Pons (tissue), 1 donor: ENCODE measurements at regions not wholly inside any gene's neighbourhood (a gene's known extent, or its start where the extent isn't known, plus 50 kb on each side); places are given as distances from the start of the nearest gene placed in this dataset.
"Not testable (repeated sequence)": the region's sequence is repeated elsewhere in the genome, so short reads cannot be mapped to it uniquely, and the experiment has no call there.

ENCODE experiments used
- DNase-seq: peaks from one replicate; pipeline ENCODE4 v3.0.0-alpha.2; 2016; ENCODE audit warnings: low spot score

- no peak for DNase-seq
Observed at GRCh38 chr10:106296750-106297392, 867.6 kb downstream of the SORCS1 start.

GRCh38 chr10:106284802-106285587, 879.5 kb downstream of the SORCS1 start:
- no peak for DNase-seq

GRCh38 chr10:106280896-106281460, 883.5 kb downstream of the SORCS1 start:
- DNase-seq = no peak

GRCh38 chr10:106278383-106278782, 886.1 kb downstream of the SORCS1 start:
- no peak for DNase-seq

- DNase-seq = no peak
Observed at GRCh38 chr10:106271237-106271636, 893.3 kb downstream of the SORCS1 start.

GRCh38 chr10:106268000-106268399, 896.5 kb downstream of the SORCS1 start:
- no peak for DNase-seq

GRCh38 chr10:106267591-106267990, 896.9 kb downstream of the SORCS1 start:
- no peak for DNase-seq

- DNase-seq = not testable (repeated sequence)
Observed at GRCh38 chr10:106257432-106257831, 907.1 kb downstream of the SORCS1 start.

GRCh38 chr10:106255111-106255678, 909.3 kb downstream of the SORCS1 start:
- DNase-seq = no peak

GRCh38 chr10:106254071-106254470, 910.4 kb downstream of the SORCS1 start:
- DNase-seq = no peak

GRCh38 chr10:106252541-106252940, 912.0 kb downstream of the SORCS1 start:
- DNase-seq = no peak

GRCh38 chr10:106251573-106251972, 912.9 kb downstream of the SORCS1 start:
- DNase-seq = no peak

- DNase-seq = no peak
Observed at GRCh38 chr10:106242301-106242700, 922.2 kb downstream of the SORCS1 start.

- DNase-seq = no peak
Observed at GRCh38 chr10:106226828-106227227, 937.7 kb downstream of the SORCS1 start.

GRCh38 chr10:106226142-106226541, 938.4 kb downstream of the SORCS1 start:
- DNase-seq = no peak

- no peak for DNase-seq
Observed at GRCh38 chr10:106224676-106225075, 939.8 kb downstream of the SORCS1 start.

GRCh38 chr10:106217627-106218026, 946.9 kb downstream of the SORCS1 start:
- DNase-seq = no peak

GRCh38 chr10:106216085-106216484, 948.4 kb downstream of the SORCS1 start:
- DNase-seq = no peak

GRCh38 chr10:106214243-106214642, 950.3 kb downstream of the SORCS1 start:
- DNase-seq = no peak

GRCh38 chr10:106213493-106213892, 951.0 kb downstream of the SORCS1 start:
- no peak for DNase-seq

GRCh38 chr10:106198275-106198674, 966.2 kb downstream of the SORCS1 start:
- DNase-seq = no peak

- DNase-seq = peak; percentile 28
Observed at GRCh38 chr10:106189292-106189691, 975.2 kb downstream of the SORCS1 start.

- no peak for DNase-seq
Observed at GRCh38 chr10:106185951-106186350, 978.6 kb downstream of the SORCS1 start.
